ENCODE measurements at regions not wholly inside any gene's neighbourhood (a gene's known extent, or its start where the extent isn't known, plus 50 kb on each side); places are given as distances from the start of the nearest gene placed in this dataset.
"Not testable (repeated sequence)": the region's sequence is repeated elsewhere in the genome, so short reads cannot be mapped to it uniquely, and the experiment has no call there.

DNA sequence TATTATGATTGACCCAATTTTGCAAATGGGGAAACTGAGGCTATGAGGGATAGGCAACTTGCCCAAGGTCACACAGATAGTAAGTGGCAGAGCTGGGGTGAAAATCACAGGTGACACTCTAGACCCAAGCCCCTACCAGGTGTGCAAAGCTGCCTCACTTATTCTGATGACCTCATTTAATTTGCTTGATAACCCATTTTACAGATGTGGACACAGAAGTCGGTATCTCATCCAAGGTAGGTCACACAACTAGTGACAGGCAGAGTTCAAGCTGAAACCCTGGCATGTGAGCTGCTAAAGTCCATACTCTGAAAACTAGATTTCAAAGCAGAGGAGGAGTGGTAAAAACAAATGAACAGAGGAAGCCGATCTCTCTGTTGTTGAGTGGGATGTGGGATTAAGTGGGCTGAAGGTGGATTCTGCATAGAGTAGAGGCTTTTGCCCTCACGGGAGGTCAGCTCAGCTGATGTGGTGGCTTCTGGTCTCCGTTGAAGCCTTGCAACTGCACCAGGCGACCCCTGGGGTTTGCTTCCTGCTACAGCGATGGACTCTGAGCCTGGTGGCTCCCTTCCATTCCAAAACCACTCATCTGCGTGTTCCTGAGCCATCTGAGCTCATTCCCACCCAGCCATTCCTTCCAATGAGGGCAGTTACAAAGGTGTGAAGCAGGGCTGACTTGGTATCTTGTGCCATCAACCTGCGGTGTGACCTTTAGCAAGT lies 164.3 kb upstream of the FHL2 start:
- no peak for DNase-seq

DNA sequence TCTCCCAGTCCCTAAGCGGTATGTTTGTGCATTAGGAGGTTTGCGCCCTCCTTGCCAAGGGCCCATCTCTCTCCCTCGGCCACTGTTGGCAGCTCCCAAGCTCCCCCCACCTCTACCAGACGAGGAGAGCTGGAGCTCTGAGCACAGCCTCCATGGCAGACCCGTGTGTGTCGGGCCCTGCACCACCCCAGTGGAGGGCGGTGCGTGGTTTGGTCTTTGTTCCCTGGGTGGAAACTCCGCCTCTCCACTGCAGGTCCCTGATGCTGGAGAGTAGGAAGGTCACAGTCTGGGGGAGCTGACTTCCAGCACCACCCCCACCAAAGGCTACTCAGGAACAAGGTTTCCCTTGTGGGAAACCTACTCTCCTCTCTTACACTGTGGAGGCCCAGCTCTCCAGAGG lies 162.6 kb upstream of the FHL2 start:
- no peak for DNase-seq

DNA sequence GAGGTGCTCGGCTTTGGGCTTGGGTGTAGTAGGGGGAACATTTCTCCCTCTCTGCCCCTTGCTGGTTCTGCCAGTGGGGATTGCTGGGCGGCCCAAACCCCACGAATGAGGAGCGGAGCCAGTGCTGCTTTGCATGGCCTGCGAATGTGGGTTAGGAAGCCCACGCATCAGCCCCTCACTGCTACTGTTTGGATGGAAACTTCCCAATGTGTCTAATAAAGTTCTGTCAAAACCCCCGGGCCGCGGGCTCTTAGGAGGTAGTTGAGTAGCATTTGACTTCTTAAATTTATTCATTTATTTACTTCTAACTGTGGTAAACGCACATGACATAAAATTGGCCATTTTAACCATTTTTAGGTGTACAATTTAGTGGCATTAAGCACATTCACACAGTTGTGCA lies 161.3 kb upstream of the FHL2 start:
- DNase-seq: no peak

DNA sequence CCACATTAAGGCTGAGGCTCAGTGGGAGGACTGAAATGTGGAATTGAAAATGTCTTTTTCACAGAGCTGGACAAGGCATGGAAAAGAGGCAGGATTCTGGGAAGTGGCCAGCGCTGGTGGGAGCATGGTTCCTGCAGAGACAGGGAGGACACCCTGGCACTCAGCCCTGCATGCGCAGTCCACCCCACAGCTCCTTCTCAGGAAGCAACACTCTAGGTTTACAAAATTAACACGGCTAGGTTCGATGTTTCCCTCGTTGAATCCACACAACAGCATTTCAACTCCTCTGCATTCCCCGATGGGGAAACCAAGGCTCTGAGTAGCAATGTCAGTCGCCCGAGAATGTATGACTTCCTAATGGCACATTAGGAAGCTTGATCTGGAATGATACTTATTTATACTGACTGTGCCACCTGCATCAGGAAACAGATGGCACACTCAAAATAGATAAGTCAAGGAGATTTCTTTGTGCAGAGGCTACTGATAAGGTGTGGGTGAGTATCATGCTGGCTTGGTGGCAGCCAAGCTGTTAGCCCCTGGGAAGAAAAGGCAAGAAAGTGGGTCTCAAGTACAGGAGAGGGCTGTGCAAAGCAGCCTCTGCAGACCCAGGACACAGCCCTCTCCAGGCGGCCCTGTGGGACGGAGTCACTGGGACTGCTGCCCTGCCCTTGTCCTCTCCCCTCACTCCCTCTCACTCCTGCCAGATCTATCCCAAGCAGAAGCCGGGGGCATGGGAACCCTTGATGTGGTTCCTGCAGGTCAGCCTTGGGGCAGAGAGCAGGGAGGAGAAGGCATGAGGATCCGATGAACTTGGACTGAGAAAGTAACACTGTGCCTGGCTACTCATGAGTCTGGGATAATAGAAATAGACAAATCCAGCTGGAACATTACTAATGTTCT lies 158.4 kb upstream of the FHL2 start:
- no peak for DNase-seq

DNA sequence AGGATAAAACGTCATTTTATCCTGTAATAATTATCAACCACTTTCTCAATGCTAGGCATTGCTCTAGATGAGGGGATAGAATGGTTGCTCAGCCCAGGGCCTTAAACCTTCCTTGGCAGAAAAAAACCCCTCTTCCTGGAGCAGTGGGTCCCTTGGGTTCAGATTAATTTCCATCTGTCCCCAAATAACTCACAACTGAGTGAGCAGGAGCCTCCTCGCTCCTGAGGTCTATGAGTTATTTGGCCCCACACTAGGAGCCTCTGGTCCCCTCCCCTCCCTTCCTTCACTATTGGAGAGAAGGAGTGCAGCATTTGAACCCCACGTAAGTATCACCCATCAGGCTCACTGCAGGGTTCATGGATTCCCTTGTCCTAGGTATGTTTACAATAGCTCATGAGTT lies 157.5 kb upstream of the FHL2 start:
- DNase-seq: no peak

DNA sequence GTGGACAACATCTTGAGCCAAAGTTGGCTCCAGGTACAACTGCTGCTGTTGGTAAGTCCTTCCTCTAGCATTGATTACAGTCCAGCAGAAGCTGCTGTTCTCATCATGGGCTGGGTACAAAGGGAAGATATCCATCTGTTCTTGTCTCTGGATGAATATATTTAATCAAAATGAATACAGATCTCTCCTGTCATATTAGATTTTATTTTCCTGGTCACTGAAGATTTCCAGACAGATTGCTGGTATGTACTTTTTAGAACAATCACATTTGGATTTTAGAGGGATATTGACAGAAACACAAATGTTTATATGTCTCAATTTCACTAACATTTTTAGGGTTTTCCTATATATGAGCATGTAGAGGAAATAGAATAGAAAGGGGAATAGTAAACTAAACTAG lies 155.4 kb upstream of the FHL2 start:
- no peak for DNase-seq

DNA sequence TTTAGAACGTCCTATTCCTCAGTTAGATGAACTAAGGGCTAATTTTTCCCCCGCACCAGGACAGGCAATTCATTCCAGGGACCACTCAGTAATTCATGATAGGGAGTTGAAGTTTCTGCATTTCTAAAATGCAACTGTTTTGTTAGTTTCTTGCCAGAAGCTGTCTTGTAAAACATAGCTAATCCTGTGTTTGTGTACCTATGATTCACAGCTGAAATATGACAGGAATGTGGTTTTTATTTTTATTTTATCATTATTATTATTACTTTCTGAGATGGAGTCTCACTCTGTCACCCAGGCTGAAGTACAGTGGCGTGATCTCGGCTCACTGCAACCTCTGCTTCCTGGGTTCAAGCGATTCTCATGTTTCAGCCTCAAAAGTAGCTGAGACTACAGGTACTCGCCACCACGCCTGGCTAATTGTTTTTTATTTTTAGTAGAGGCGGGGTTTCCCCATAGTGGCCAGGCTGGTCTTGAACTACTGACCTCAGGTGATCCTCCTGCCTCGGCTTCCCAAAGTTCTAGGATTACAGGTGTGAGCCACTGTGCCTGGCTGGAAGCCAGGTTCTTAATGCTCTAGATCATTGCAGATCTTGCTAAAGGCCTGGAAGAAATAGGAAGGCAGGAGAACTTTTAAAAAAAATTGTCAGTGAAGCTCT lies 154.8 kb upstream of the FHL2 start:
- no peak for DNase-seq

DNA sequence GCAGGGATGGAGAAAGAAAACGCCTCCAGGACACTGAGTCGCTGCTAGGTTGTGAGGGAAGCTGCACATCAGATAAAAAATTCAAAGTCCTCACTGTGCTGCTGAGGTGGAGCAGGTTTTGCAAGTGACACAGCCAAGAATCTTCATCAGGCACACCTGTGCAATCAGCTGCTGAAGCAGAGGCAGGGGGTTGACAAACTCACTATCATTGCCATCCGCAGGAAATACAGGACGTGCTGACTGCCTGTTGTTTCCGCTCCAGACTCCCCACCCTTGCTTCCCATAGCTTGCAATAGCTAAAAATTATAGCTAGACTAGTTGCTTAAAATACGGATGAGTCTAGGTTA lies 147.8 kb upstream of the FHL2 start:
- DNase-seq: no peak

DNA sequence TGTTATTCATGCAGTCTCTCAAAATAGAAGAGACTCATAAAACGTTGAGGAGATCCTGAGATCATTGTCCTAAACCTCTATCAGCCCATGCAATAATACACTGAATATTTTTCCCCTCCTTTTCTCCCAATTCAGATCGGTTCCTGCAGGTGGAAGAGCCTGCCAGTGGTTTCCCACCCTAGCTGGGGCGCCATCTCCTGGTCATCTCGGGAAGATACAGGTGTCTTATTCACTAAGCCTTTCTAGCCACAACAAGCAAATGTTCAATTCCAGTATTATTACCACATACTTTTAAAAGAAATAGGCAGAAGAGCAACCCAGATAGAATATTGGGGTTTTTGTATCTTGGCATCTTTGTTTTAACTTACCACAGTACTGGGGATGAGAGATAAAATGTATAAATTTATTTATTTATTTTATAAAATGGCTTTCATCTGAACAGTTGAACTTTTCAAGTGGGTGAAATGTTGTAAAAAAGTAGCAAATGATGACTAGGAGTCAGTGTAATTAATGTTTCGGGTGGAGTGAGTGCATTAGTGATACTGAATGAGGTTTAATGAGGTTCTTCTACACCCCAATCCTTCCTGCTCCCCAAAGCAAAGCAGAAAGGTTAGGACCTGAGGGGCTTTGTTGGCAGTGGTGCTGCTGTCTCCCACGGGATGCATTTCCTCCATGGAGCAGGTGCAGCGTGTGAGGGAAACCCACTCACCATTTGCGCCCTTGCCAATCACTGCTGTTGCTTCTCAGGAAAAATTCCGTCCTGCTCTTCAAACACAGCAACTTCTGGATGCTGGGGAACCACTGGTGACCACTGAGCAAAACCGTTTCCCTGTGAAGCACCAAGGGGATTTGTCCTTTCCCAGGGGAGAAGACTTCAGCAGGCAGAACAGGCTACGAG lies 147.1 kb upstream of the FHL2 start:
- peak; percentile 74 for DNase-seq

DNA sequence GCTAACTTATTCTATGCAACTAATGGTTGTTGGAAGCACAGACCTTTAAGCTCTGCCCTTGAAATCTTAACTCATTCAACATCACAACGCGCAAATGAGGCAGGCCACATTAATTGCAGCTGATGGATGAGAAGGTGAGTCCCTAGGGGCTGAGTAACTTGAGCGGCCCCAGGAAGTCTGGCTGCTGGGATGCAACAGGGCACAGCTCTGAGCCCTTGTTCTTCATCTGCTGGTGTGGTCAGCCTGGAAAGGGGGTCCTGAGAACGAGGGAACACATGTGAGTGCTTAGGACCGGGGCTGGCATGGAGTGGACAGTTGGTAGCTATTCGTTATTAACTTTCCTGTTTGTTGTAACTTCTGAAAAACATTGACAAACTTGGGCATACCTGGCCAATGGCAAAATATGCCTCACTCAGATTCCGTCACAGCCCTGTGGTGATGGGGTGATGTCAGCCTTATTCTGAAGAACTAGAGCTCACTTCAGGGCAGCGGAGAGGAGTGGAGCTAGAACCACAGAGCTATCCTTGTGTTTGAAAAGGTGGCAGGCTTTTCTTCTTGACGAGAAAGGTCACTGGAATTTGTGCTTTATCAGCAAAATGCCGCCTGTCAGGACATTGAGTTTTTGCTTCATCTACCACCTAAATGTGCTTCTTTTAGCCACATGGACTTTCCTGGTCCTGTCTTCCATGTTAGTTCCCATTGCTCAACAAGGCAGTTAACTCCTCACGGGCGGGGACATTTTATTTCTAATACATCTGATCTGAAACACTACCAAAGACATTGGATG lies 145.9 kb upstream of the FHL2 start:
- no peak for DNase-seq

DNA sequence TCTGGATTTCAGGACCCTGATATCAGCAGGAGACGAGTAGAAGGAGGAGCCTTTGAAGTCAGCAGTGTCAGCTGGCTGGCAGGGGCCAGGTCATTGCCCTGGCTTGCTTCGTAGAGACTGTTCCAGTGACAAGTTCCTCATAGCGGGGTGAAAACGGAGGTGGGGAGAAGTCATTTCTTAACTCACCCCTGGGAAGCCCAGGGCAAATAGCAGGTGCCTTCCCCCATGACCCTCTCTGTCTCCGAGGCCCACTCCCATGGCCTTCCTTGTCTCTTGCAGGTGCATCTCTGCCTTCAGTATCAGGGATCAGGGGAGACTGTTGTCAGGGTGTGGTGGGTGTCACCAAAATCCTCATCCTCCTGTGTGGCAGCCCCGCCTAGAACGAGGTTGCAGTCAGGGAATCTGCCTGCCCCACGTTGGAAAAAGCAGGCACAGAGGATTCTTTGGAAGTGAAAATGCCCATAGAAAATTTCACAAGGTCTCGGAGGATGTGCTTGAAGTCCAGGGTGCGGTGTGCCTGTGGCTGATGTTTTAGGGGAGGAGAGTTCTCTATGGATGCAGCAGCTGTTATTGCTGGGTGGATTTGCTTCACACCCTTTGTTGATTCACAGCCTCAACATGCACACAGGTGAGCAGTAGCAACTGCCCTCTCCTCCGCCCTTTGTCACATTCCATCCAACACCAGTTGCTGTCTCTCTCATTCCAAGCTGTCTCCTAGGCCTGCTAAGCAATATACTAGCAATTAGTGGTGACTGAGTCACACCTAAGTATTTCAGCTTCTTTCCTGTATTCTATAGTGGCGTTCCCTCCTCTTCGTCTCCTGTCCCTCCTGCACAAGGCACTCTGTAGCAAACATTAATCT lies 142.6 kb upstream of the FHL2 start:
- no peak for DNase-seq

DNA sequence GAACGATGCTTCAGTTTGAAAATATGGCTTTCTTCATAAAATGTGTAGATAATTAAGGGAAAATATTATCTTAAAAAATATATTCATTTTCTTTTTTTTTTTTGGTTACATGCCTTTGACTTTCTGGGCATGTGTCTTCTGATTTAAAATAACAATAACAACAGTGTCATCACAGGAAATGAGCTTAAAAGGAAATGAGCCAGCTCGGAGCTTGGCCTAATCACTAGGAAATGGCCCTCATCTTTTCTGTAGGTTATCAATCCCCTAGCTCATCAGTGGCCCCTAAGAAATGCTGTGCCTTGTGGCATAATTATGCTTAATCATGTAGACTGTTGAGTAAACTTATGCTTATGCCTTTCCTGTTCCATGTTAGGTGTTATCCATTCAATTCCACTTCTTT lies 141.8 kb upstream of the FHL2 start:
- DNase-seq: no peak

DNA sequence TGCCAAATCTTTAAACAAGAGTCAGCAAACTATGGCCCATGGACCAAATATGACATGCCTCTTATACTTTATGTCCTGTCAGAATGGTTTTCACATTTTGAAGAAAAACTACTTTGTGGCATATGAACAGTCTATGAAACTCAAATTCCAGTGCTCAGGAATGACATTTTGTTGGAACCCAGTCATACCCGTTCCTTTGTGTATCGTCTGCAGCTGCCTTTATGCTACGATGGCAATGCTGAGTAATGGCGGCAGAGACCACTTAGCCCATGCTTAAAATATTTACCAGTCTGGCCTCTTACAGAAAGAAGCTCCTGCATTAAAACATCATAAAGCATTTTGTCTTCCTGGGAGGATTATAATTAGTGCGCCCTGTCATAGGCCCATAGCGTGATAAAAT lies 140.5 kb upstream of the FHL2 start:
- no peak for DNase-seq

DNA sequence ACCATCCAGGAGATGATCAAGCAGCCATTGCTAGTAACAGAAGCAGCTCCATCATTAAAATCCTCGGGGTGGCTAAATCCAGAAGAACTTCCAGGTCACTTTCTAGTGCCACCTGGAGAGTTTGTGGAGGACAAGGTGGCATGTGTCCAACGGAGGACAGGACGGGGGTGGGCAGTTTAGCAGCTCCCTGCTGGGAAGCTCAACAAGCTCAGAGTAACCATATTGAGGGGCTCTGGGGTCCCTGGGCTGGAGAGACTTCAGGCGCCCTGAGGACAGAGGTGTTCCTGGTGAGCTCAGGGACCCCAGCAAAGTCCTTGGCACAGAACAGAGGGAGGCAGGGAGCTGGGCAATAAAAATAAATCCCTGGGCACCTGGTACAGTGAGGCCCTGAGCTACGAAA lies 140.0 kb upstream of the FHL2 start:
- no peak for DNase-seq

DNA sequence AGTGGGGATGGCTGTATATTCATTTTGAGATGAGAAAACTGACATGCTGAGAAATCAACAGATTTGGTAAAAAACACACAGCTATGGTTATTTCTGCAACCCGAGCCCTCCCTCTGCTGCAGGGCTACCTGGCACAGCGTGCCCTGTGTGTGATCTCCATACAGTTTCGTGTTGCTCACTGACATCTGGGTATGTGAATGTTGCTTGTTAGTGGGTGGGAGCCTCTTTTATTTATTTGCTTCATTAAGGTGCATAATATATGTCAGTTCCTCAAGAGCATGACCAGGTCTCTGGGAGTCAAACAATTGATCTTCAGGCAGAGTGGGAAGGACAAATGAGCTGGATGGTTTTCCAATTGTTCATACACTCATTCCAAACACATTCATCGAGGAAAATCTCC lies 139.1 kb upstream of the FHL2 start:
- no peak for DNase-seq

DNA sequence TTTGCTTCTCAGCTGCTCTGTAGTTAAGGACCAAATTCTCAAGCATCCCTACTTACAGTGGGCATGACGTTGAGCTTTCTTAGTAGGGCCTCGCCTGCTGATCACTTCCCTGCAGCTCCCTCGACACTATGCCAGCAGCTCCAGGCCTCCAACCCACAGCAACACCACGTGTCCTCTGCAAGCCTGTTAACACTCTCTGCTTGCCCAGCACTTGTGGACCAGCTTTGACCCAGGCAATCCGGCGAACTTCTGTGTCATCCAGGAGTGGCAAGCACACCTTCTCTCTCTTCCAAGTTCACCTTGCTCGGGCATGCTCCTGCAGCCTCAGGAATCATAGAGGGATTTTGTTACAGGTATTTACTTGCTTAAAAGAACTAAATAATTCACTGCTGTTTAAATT lies 138.6 kb upstream of the FHL2 start:
- DNase-seq: no peak

DNA sequence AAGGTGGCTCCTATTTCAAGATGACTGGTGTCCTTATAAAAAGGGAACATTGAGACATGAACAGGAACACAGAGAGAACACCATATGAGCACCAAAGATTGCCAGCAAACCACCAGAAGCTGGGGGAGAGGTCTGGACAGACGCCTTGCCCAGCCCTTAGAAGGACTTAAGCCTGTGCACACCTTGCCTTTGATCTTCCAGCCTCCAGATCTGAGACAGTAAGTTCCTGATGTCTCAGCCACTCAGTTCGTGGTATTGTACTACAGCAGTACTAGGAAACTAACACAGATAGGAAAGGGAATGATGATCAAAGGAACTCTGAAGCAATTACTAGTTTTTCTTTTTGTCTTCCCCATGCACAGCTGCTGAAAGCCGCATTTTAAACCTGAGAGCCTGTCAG lies 137.3 kb upstream of the FHL2 start:
- DNase-seq: no peak

DNA sequence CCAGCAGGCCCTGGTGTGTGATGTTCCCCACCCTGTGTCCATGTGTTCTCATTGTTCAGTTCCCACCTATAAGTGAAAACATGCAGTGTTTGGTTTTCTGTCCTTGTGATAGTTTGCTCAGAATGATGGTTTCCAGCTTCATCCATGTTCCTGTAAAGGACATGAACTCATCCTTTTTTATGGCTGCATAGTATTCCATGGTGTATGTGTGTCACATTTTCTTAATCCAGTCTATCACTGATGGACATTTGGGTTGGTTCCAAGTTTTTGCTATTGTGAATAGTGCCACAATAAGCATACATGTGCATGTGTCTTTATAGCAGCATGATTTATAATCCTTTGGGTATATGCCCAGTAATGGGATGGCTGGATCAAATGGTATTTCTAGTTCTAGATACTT lies 130.4 kb upstream of the FHL2 start:
- not testable (repeated sequence) for DNase-seq

DNA sequence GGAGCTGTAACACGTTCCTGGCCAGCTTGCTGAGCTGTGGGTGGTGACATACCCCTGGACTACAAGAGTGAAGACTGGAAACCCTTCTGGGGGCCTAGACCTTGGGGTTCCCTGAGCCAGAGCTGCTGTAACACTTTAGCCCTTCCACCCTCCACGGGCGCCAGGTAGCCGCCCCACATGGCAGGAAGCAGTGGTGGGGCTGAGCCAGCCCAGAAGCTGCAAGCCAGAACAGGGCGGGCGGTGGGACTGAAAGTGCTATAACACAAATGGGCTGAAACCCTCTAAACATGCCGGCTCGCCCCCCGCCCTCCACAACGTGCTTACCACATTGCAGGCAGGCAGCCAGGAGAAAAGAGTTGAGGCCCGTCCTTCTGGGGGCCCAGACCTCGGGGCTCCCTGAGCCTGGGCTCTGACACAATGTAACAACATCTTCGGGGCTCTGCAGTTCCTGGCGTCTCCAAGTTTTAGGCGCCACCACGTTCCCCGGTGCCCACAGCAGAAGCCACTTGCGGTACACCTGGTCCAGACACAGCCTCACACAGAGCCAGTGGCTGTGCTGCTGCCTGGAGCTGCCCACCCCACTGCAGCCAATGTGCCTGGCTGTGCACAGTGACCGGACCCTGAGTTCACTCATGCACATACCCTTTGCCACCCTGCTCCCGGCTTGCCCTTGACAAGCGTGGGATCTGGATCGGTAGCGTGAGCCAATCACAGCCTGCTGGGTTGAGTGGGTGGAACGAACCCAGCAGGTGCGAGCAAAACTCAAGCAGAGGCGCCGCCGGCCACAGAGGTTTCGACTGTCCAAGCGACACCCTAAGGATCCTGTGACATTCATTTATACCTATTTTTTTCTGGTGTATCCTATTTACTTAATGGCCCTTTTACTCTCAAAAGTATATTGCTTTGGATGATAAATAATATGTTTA lies 127.4 kb upstream of the FHL2 start:
- DNase-seq: no peak

DNA sequence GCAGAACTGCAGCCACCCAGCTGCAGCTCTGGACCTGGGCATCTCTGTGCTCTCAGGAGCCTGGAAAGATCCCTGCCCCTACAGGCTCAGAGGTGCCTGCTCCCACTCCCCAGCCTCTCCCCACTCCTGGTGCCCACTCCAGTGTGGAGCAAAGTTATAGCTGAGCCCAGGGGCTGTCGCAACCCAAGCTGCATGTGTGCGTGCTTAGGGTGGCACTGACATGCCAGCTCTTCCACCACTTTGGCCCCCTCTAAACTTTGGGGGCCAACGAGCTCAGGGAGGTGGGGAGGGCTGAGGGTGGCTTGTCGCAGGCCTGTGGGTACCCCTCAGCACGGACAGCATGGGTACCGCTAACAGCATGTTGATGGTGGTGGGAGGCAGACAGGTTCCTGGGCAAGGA lies 126.3 kb upstream of the FHL2 start:
- DNase-seq: no peak
